Liver (tissue), 3 donors: ENCODE measurements at regions not wholly inside any gene's neighbourhood (a gene's known extent, or its start where the extent isn't known, plus 50 kb on each side); places are given as distances from the start of the nearest gene placed in this dataset.

Experiments used
- CTCF ChIP-seq: fragments of 150-350 bp; IDR thresholded peaks from 2 replicates; pipeline ENCODE4 v1.5.1; 2017; ENCODE audit warnings: improper control_type of control experiment, low read depth, low read length; ENCODE audit not compliant: missing input control
- FOXA1 ChIP-seq: IDR thresholded peaks from 2 replicates; pipeline ENCODE4 v1.6.1; 2016; ENCODE audit warnings: antibody characterized with exemption
- REST ChIP-seq: IDR thresholded peaks from 2 replicates; pipeline ENCODE4 v1.6.1; 2016; ENCODE audit warnings: antibody characterized with exemption, mild to moderate bottlenecking
- RXRA ChIP-seq, 2 donors: IDR thresholded peaks; 2 replicates each; pipeline ENCODE4 v1.6.1; 2017 to 2018; ENCODE audit warnings: antibody characterized with exemption in 2 of 2, mild to moderate bottlenecking in 1 of 2
- donor health status: healthy.
- donor health status: healthy.

GRCh38 chr4:81287101-81287500 is 72.1 kb upstream of the PRKG2 start:
- TF ChIP-seq CTCF (no peak), REST (no peak), RXRA (IDR thresholded peaks at IDR 0.05) (no peak), FOXA1 (no peak)
